RPMI8226 (cell line): ENCODE measurements at regions not wholly inside any gene's neighbourhood (a gene's known extent, or its start where the extent isn't known, plus 50 kb on each side); places are given as distances from the start of the nearest gene placed in this dataset.
A peak's percentile ranks its signal among the peaks of the same experiment; 100 is the strongest.

Experiments
- DNase-seq: peaks from one replicate; pipeline ENCODE4 v3.0.0-alpha.2; 2015

- DNase-seq = peak; percentile 32
These were observed 112.1 kb upstream of the SOX1 start for GRCh38 chr13:111954661-111955411.

- DNase-seq = no peak
These were observed 111.4 kb upstream of the SOX1 start for GRCh38 chr13:111955412-111956065.

GRCh38 chr13:111956261-111957151 is 110.4 kb upstream of the SOX1 start:
- no peak for DNase-seq

GRCh38 chr13:111957913-111958450 is 109.0 kb upstream of the SOX1 start:
- no peak for DNase-seq

- DNase-seq = no peak
These were observed 108.1 kb upstream of the SOX1 start for GRCh38 chr13:111958612-111959395.

GRCh38 chr13:111960152-111960772 is 106.7 kb upstream of the SOX1 start:
- no peak for DNase-seq

GRCh38 chr13:111961236-111961635 is 105.7 kb upstream of the SOX1 start:
- DNase-seq = no peak

- DNase-seq = no peak
These were observed 105.2 kb upstream of the SOX1 start for GRCh38 chr13:111961651-111962192.

GRCh38 chr13:111962431-111962891 is 104.5 kb upstream of the SOX1 start:
- no peak for DNase-seq

- DNase-seq = no peak
These were observed 103.9 kb upstream of the SOX1 start for GRCh38 chr13:111963031-111963430.

GRCh38 chr13:111964411-111965035 is 102.4 kb upstream of the SOX1 start:
- DNase-seq = no peak

GRCh38 chr13:111965466-111966214 is 101.3 kb upstream of the SOX1 start:
- no peak for DNase-seq

GRCh38 chr13:111966933-111967332 is 100.0 kb upstream of the SOX1 start:
- DNase-seq = no peak

GRCh38 chr13:111967572-111968201 is 99.3 kb upstream of the SOX1 start:
- no peak for DNase-seq

GRCh38 chr13:111968336-111969010 is 98.5 kb upstream of the SOX1 start:
- no peak for DNase-seq

GRCh38 chr13:111969551-111970135 is 97.3 kb upstream of the SOX1 start:
- DNase-seq = peak; percentile 77

GRCh38 chr13:111970494-111971141 is 96.3 kb upstream of the SOX1 start:
- peak; percentile 58 for DNase-seq
